Epithelial cell of proximal tubule (primary cell): ENCODE measurements at regions not wholly inside any gene's neighbourhood (a gene's known extent, or its start where the extent isn't known, plus 50 kb on each side); places are given as distances from the start of the nearest gene placed in this dataset.

Experiments used
- DNase-seq: peaks from one replicate; pipeline ENCODE4 v3.0.0-alpha.2; 2011; ENCODE audit warnings: low read depth
- H3K4me3 ChIP-seq: 2 replicates; pipeline ENCODE4 v1.5.1; 2011; ENCODE audit warnings: low read depth, mild to moderate bottlenecking, low read length
- CTCF ChIP-seq: conservative IDR thresholded peaks from 2 replicates; pipeline ENCODE4 v1.5.1; 2012; ENCODE audit warnings: low read depth, mild to moderate bottlenecking, low read length

GRCh38 chr19:30151081-30151480 lies 209.0 kb downstream of the URI1 start:
- no peak for TF ChIP-seq CTCF
- DNase-seq, result no peak
- H3K4me3 ChIP-seq, result no peak overlapping the region

GRCh38 chr19:30152510-30153291 lies 210.7 kb downstream of the URI1 start:
- TF ChIP-seq CTCF, result no peak
- no peak for DNase-seq
- no peak overlapping the region for H3K4me3 ChIP-seq

- no peak for TF ChIP-seq CTCF
- H3K4me3 ChIP-seq, result no peak overlapping the region
- DNase-seq, result no peak
Observed at GRCh38 chr19:30153326-30154210, 211.5 kb downstream of the URI1 start.

- H3K4me3 ChIP-seq, result no peak overlapping the region
- no peak for TF ChIP-seq CTCF
- no peak for DNase-seq
Observed at GRCh38 chr19:30154410-30154809, 212.4 kb downstream of the URI1 start.

GRCh38 chr19:30155381-30156200 lies 213.6 kb downstream of the URI1 start:
- TF ChIP-seq CTCF, result no peak
- no peak overlapping the region for H3K4me3 ChIP-seq
- DNase-seq, result no peak

- no peak for DNase-seq
- no peak overlapping the region for H3K4me3 ChIP-seq
- TF ChIP-seq CTCF, result no peak
Observed at GRCh38 chr19:30156646-30157045, 214.6 kb downstream of the URI1 start.
